Spleen (tissue), 11 donors: ENCODE measurements at regions not wholly inside any gene's neighbourhood (a gene's known extent, or its start where the extent isn't known, plus 50 kb on each side); places are given as distances from the start of the nearest gene placed in this dataset.

ENCODE experiments used
- DNase-seq: peaks from one replicate; pipeline ENCODE4 v3.0.0-alpha.2; 2020
- H3K27ac ChIP-seq, 8 donors: fragments of 200-600 bp; sonication (generic) in 7 of 8; 1 replicate in 4 of 8; 2 replicates in 4 of 8; pipeline versions ENCODE4 v1.5.0 to v1.8.0; 2016 to 2021; ENCODE audit warnings: inconsistent platforms in 4 of 8, mild to moderate bottlenecking in 4 of 8, moderate library complexity in 1 of 8
- H3K27me3 ChIP-seq, 7 donors: fragments of 200-600 bp; sonication (generic) in 6 of 7; replicated peaks in 1 of 7; 1 replicate in 4 of 7; 2 replicates in 3 of 7; pipeline versions ENCODE4 v1.5.0 to v1.8.0; 2016 to 2021; ENCODE audit warnings: inconsistent platforms in 3 of 7, mild to moderate bottlenecking in 1 of 7
- H3K36me3 ChIP-seq, 6 donors: fragments of 200-600 bp; sonication (generic) in 5 of 6; 1 replicate in 4 of 6; 2 replicates in 2 of 6; pipeline versions ENCODE4 v1.5.0 to v1.8.0; 2016 to 2021; ENCODE audit warnings: inconsistent platforms in 2 of 6
- H3K4me1 ChIP-seq, 6 donors: fragments of 200-600 bp; sonication (generic) in 5 of 6; 1 replicate in 3 of 6; 2 replicates in 3 of 6; pipeline versions ENCODE4 v1.5.0 to v1.8.0; 2016 to 2021; ENCODE audit warnings: inconsistent platforms in 3 of 6
- H3K4me3 ChIP-seq, 8 donors: fragments of 200-600 bp; sonication (generic) in 7 of 8; 1 replicate in 4 of 8; 2 replicates in 4 of 8; pipeline versions ENCODE4 v1.5.0 to v1.8.0; 2016 to 2021; ENCODE audit warnings: inconsistent platforms in 4 of 8, mild to moderate bottlenecking in 4 of 8, moderate library complexity in 2 of 8
- H3K9me3 ChIP-seq, 8 donors: fragments of 200-600 bp; sonication (generic) in 7 of 8; 1 replicate in 4 of 8; 2 replicates in 4 of 8; pipeline versions ENCODE4 v1.5.0 to v1.8.0; 2016 to 2021; ENCODE audit warnings: inconsistent platforms in 4 of 8
- POLR2A ChIP-seq, 3 donors: fragments of 450-650 bp; IDR thresholded peaks; one replicate each; pipeline ENCODE4 v1.5.1; 2017; ENCODE audit warnings: antibody characterized with exemption in 3 of 3, mild to moderate bottlenecking in 1 of 3
- POLR2AphosphoS5 ChIP-seq, 3 donors: sonication (generic); formaldehyde crosslinking; IDR thresholded peaks; one replicate each; pipeline ENCODE4 v1.5.1; 2017; ENCODE audit warnings: antibody characterized with exemption in 3 of 3
- WGBS, 5 donors: extraction: QIAGEN DNeasy Blood & Tissue Kit in 3 of 5; methylation state at CpG; one replicate each; pipeline versions ENCODE4 v1.1.5 to v1.1.7; 2013 to 2018; 5-methylcytosine and 5-hydroxymethylcytosine counted together
- intact Hi-C: fragments of 100-400 bp; cut with DNase I; formaldehyde crosslinking; loops from one replicate; pipeline ENCODE4 v1.15.0; 2023; ENCODE audit warnings: low total_unique reads
- TF ChIP-seq, protein P1 (sequence below), 11 experiments: fragments of 200-600 bp in 7 of 11; fragments of 450-650 bp in 4 of 11; sonication (generic) in 4 of 11; IDR thresholded peaks in 8 of 11; conservative IDR thresholded peaks in 3 of 11; 1 replicate in 7 of 11; 2 replicates in 4 of 11; pipeline versions ENCODE4 v1.4.0 to v1.8.0; 2016 to 2021; ENCODE audit warnings: antibody characterized with exemption in 11 of 11, inconsistent platforms in 4 of 11, mild to moderate bottlenecking in 1 of 11
- donor health status: healthy with polysubstance abuse.
- donor health status: DM: no; HTN: no; CAD: no; lungs with moderate emphysema.
- donor health status: DM: no; HTN: no; CAD: no.
- donor health status: Bipolar disorder and iron deficiency.
- donor health status: healthy.
- donor health status: DM: no; HTN: no; CAD: no.
- donor health status: DM: yes; HTN: yes; CAD: no.

DNA sequence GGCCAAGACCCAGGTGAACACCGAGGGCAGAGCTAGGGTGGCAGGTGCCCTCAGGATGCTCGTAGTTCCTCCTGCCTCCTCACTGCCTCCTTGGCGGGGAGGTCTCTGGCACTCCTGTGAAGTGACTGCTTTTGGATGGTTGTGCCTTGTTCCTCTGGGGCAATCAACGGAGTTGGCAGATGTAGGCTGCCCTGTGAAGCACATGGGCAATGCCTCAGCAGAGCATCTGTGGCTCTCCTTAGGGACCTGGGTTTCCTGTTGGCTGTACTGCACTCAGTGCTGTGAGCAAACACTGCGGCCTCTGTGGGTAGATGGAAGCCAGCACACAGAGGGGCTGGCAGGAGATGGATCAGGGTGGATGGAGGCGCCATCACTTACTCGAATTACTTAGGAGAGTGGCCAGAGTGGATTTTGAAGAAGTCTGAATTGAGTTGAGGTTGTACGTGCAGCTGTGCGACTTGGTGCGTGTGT is 71.4 kb upstream of the COL5A1 start:
- Histone ChIP-seq H3K36me3 (no peaks in the 10 kb centered on the region), H3K4me3 (no peak overlapping the region), H3K27ac (no peak overlapping the region), H3K9me3 (peaks cover 0 to 22% (median 18%) of the 10 kb centered on the region in 8 donors), H3K27me3 (no peaks in the 10 kb centered on the region), H3K4me1 (no peaks in the 10 kb centered on the region)
- TF ChIP-seq POLR2A (IDR thresholded peaks at IDR 0.05), result no peak
- TF ChIP-seq, protein P1, sequence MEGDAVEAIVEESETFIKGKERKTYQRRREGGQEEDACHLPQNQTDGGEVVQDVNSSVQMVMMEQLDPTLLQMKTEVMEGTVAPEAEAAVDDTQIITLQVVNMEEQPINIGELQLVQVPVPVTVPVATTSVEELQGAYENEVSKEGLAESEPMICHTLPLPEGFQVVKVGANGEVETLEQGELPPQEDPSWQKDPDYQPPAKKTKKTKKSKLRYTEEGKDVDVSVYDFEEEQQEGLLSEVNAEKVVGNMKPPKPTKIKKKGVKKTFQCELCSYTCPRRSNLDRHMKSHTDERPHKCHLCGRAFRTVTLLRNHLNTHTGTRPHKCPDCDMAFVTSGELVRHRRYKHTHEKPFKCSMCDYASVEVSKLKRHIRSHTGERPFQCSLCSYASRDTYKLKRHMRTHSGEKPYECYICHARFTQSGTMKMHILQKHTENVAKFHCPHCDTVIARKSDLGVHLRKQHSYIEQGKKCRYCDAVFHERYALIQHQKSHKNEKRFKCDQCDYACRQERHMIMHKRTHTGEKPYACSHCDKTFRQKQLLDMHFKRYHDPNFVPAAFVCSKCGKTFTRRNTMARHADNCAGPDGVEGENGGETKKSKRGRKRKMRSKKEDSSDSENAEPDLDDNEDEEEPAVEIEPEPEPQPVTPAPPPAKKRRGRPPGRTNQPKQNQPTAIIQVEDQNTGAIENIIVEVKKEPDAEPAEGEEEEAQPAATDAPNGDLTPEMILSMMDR (IDR thresholded peaks at IDR 0.05 in 8 of 11, conservative IDR thresholded peaks at IDR 0.05 in 3 of 11), result no peak
- no peak for TF ChIP-seq POLR2AphosphoS5 (IDR thresholded peaks at IDR 0.05)
- peak; percentile 62 for DNase-seq
- WGBS, 5 donors, result 62 to 70% (median 66%) methylated on average over 9 to 10 of the region's 10 CpGs
- intact Hi-C loops, result no loop called here

DNA sequence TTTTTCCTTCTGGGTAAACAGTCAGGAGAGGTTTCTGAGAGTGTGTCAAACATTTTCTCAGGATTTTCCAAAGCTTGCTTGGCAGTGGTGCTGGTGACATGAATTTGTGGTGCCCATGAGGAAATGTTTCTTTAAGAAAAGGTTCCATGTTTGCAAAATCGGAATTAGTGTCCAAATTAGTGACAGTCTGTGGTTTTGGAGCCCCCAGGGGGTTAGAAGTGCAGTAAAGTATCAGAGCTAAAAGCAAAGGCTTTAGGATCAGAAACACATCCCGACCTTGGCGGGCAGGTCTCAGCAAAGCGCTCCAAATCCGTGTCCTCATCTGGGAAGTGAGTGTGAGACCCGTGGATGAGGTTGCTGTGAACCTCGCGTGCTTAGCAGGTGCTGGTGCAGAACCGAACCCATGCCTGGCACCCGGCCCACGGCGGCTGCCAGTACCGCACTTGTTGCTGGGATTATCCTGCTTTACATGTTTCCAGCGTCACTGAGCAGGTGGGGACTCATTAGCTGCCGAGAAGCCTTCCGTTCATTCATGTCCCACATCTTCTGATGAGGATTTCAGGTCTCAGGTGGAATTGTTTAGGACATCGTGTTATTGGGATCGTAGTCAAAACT is 70.8 kb upstream of the COL5A1 start:
- TF ChIP-seq POLR2A (IDR thresholded peaks at IDR 0.05) (no peak), POLR2AphosphoS5 (IDR thresholded peaks at IDR 0.05) (no peak)
- TF ChIP-seq, protein P1 (IDR thresholded peaks at IDR 0.05 in 8 of 11, conservative IDR thresholded peaks at IDR 0.05 in 3 of 11), result no peak
- Histone ChIP-seq H3K4me3 (no peak overlapping the region), H3K4me1 (no peaks in the 10 kb centered on the region), H3K36me3 (no peaks in the 10 kb centered on the region), H3K9me3 (peaks cover 0 to 17% (median 15%) of the 10 kb centered on the region in 8 donors), H3K27me3 (peaks cover 0 to 2% (median 0%) of the 10 kb centered on the region in 7 donors), H3K27ac (no peak overlapping the region)
- 62 to 81% (median 71%) methylated on average over 18 of the region's 18 CpGs for WGBS, 5 donors
- intact Hi-C loops, result no loop called here
- DNase-seq, result no peak

DNA sequence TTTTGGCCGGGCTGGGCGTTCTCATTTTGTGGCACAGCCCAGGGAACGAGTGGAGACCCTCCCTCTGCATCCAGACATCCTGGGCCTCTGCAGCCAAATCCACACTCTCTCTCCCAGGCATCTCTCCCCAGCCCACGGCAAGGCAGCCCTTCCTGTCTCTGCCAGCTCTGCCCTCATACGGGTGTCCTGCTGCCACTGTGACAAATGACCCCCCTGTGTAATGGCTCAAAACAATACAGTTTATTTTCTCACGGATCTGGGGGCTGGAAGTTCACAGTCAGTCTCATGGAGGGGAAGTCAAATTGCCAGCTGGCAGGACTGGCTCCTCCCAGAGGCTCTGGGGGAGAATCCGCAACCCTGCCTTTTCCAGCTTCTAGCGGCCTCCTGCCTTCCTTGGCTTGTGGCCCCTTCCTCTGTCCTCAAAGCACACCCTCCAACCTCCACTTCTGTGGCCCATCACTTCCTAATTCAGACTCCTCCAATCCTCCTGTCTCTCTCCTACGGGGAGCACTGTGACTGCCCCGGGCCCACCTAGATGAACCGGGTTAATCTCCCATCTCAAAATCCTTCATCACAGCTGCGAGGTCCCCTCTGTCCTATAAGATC is 70.2 kb upstream of the COL5A1 start:
- Histone ChIP-seq H3K36me3 (no peaks in the 10 kb centered on the region), H3K27ac (no peak overlapping the region), H3K4me3 (no peak overlapping the region), H3K9me3 (peaks cover 0 to 12% (median 9%) of the 10 kb centered on the region in 8 donors), H3K27me3 (peaks cover 0 to 8% (median 0%) of the 10 kb centered on the region in 7 donors), H3K4me1 (no peaks in the 10 kb centered on the region)
- TF ChIP-seq, protein P1 (IDR thresholded peaks at IDR 0.05 in 8 of 11, conservative IDR thresholded peaks at IDR 0.05 in 3 of 11), result no peak
- no peak for TF ChIP-seq POLR2A (IDR thresholded peaks at IDR 0.05)
- TF ChIP-seq POLR2AphosphoS5 (IDR thresholded peaks at IDR 0.05), result no peak
- intact Hi-C loops, result no loop called here
- 66 to 71% (median 69%) methylated on average over 11 to 12 of the region's 12 CpGs for WGBS, 5 donors
- DNase-seq, result no peak
